B cell (primary cell): ENCODE measurements at regions not wholly inside any gene's neighbourhood (a gene's known extent, or its start where the extent isn't known, plus 50 kb on each side); places are given as distances from the start of the nearest gene placed in this dataset.

Experiments
- ATAC-seq: fragments of 200-7000 bp; cut with Tn5 transposase; one replicate; pipeline ENCODE4 v1.10.0; 2021; ENCODE audit warnings: low read depth, mild to moderate bottlenecking, moderate number of reproducible peaks, moderate library complexity
- CTCF ChIA-PET: fragments of 350-600 bp; sonication (Branson Sonifier 250); formaldehyde crosslinking; loops from one replicate; lab custom pipeline; 2021; ENCODE audit warnings: antibody characterized with exemption, inconsistent platforms; lab: Charles Lee
- POLR2A ChIA-PET: fragments of 350-600 bp; sonication (Branson Sonifier 250); formaldehyde crosslinking; loops from one replicate; lab custom pipeline; 2021; ENCODE audit warnings: antibody characterized with exemption; lab: Charles Lee
- DNase-seq: peaks from one replicate; pipeline ENCODE4 v3.0.0; 2013
- H2AFZ ChIP-seq: 2 replicates; pipeline ENCODE4 v1.6.1; 2012; ENCODE audit warnings: mild to moderate bottlenecking, low read depth, low read length; ENCODE audit not compliant: insufficient read depth, poor library complexity, severe bottlenecking
- H3K27ac ChIP-seq, 2 donors: 1 replicate in 1 of 2; 2 replicates in 1 of 2; pipeline ENCODE4 v1.5.1; 2012 to 2013; ENCODE audit warnings: low read length in 2 of 2, mild to moderate bottlenecking in 2 of 2, moderate library complexity in 1 of 2
- H3K27me3 ChIP-seq, 4 experiments: fragments of 200-600 bp in 1 of 4; sonication (generic) in 1 of 4; replicated peaks in 1 of 4; 1 replicate in 2 of 4; 2 replicates in 2 of 4; pipeline versions ENCODE4 v1.6.1 to v1.7.0; 2013 to 2016; ENCODE audit warnings: low read length in 3 of 4, mild to moderate bottlenecking in 2 of 4, mixed read lengths in 1 of 4, moderate library complexity in 1 of 4; ENCODE audit not compliant: insufficient read depth in 4 of 4, control insufficient read depth in 3 of 4; ENCODE audit errors: control extremely low read depth in 1 of 4
- H3K36me3 ChIP-seq, 2 experiments: replicated peaks in 1 of 2; 1 replicate in 1 of 2; 2 replicates in 1 of 2; pipeline versions ENCODE4 v1.6.1 to v1.7.1; 2013; ENCODE audit warnings: low read length in 1 of 2; ENCODE audit not compliant: insufficient read depth in 2 of 2, control insufficient read depth in 1 of 2; ENCODE audit errors: control extremely low read depth in 1 of 2, extremely low read depth in 1 of 2
- H3K4me1 ChIP-seq, 2 donors: fragments of 200-600 bp in 1 of 2; sonication (generic) in 1 of 2; 1 replicate in 1 of 2; 2 replicates in 1 of 2; pipeline versions ENCODE4 v1.5.1 to v1.6.1; 2013 to 2017; ENCODE audit warnings: low read length in 2 of 2; ENCODE audit not compliant: control insufficient read depth in 2 of 2, insufficient read depth in 2 of 2
- H3K4me2 ChIP-seq: replicated peaks from 2 replicates; pipeline ENCODE3; 2012; ENCODE audit warnings: mild to moderate bottlenecking, low read depth, low read length; ENCODE audit not compliant: poor library complexity, severe bottlenecking
- H3K4me3 ChIP-seq, 5 experiments: fragments of 200-600 bp in 1 of 5; sonication (generic) in 1 of 5; 1 replicate in 3 of 5; 2 replicates in 2 of 5; pipeline versions ENCODE4 v1.5.1 to v1.7.0; 2011 to 2016; ENCODE audit warnings: low read length in 4 of 5, mild to moderate bottlenecking in 4 of 5, low read depth in 2 of 5, control low read depth in 1 of 5, moderate library complexity in 1 of 5; ENCODE audit not compliant: insufficient read depth in 1 of 5; ENCODE audit errors: control extremely low read depth in 1 of 5, extremely low read depth in 1 of 5
- H3K79me2 ChIP-seq: fragments of 200-600 bp; sonication (generic); one replicate; pipeline ENCODE4 v1.6.0; 2016; ENCODE audit warnings: low read length; ENCODE audit not compliant: control insufficient read depth, insufficient read depth
- H3K9ac ChIP-seq: fragments of 200-600 bp; sonication (generic); 2 replicates; pipeline ENCODE4 v1.6.1; 2017; ENCODE audit warnings: mild to moderate bottlenecking, low read length, moderate library complexity
- H3K9me3 ChIP-seq, 3 donors: one replicate each; pipeline versions ENCODE4 v1.6.1 to v1.7.1; 2013; ENCODE audit warnings: low read length in 2 of 3; ENCODE audit not compliant: control insufficient read depth in 2 of 3, insufficient read depth in 1 of 3; ENCODE audit errors: control extremely low read depth in 1 of 3
- H4K20me1 ChIP-seq: 2 replicates; pipeline ENCODE4 v1.6.0; 2012; ENCODE audit warnings: mild to moderate bottlenecking, low read length; ENCODE audit not compliant: insufficient read depth, control insufficient read depth, poor library complexity, severe bottlenecking
- H3K27ac Mint-ChIP-seq: one replicate; pipeline ENCODE4 v1.8.0; 2021; ENCODE audit warnings: mixed read lengths
- H3K27me3 Mint-ChIP-seq: one replicate; pipeline ENCODE4 v1.8.0; 2021; ENCODE audit warnings: mixed read lengths
- H3K4me1 Mint-ChIP-seq: one replicate; pipeline ENCODE4 v1.8.0; 2021; ENCODE audit warnings: mixed read lengths
- H3K4me3 Mint-ChIP-seq: one replicate; pipeline ENCODE4 v1.8.0; 2021; ENCODE audit warnings: mixed read lengths
- H3K9me3 Mint-ChIP-seq: one replicate; pipeline ENCODE4 v1.8.0; 2022; ENCODE audit warnings: mixed read lengths; ENCODE audit not compliant: insufficient read depth
- CTCF ChIP-seq: fragments of 200-600 bp; IDR thresholded peaks from one replicate; pipeline ENCODE4 v1.8.0; 2022; ENCODE audit warnings: antibody characterized with exemption, mild to moderate bottlenecking
- EZH2 ChIP-seq: IDR thresholded peaks from 2 replicates; pipeline ENCODE4 v1.6.1; 2012; ENCODE audit warnings: borderline replicate concordance, low read depth, mild to moderate bottlenecking, moderate library complexity, low read length; ENCODE audit not compliant: insufficient read depth, poor library complexity, severe bottlenecking
- WGBS: methylation state at CpG from one replicate; pipeline ENCODE4 v1.1.5; 2013; ENCODE audit warnings: missing lambda C conversion rate; ENCODE audit not compliant: insufficient coverage; 5-methylcytosine and 5-hydroxymethylcytosine counted together
- intact Hi-C: fragments of 100-400 bp; cut with micrococcal nuclease; formaldehyde crosslinking; loops from one replicate; pipeline ENCODE4 v1.10.0; 2022

GRCh38 chr18:72360634-72361033 lies 183.5 kb downstream of the CBLN2 start:
- no peaks in the 10 kb centered on the region for H3K27me3 ChIP-seq
- Mint-ChIP-seq H3K27ac (no peak overlapping the region), H3K4me1 (no peaks in the 10 kb centered on the region), H3K27me3 (no peaks in the 10 kb centered on the region), H3K9me3 (peaks cover 5% of the 10 kb centered on the region), H3K4me3 (no peak overlapping the region)
- ChIA-PET CTCF (no interaction called here), POLR2A (no interaction called here)
- no peaks in the 10 kb centered on the region for H3K36me3 ChIP-seq
- intact Hi-C loops, result no loop called here
- no peaks in the 10 kb centered on the region for H3K79me2 ChIP-seq
- H3K9me3 ChIP-seq, result no peaks in the 10 kb centered on the region
- H3K4me3 ChIP-seq, result no peak overlapping the region
- no peaks in the 10 kb centered on the region for H4K20me1 ChIP-seq
- no peak overlapping the region for H2AFZ ChIP-seq
- no peak for ATAC-seq
- H3K4me2 ChIP-seq, result no peak overlapping the region
- no peak overlapping the region for H3K27ac ChIP-seq
- no peak for TF ChIP-seq CTCF
- TF ChIP-seq EZH2, result no peak
- no peaks in the 10 kb centered on the region for H3K4me1 ChIP-seq
- H3K9ac ChIP-seq, result no peak overlapping the region
- no peak for DNase-seq
- no CpG with 5 or more reads among the region's 4 CpGs for WGBS

GRCh38 chr18:72342933-72343332 lies 201.2 kb downstream of the CBLN2 start:
- no peaks in the 10 kb centered on the region for H3K27me3 Mint-ChIP-seq
- no peak for DNase-seq
- Histone ChIP-seq H3K79me2 (no peaks in the 10 kb centered on the region), H3K27me3 (no peaks in the 10 kb centered on the region), H3K9ac (no peak overlapping the region), H3K4me2 (no peak overlapping the region), H3K36me3 (no peaks in the 10 kb centered on the region), H2AFZ (no peak overlapping the region), H3K4me1 (no peaks in the 10 kb centered on the region), H4K20me1 (no peaks in the 10 kb centered on the region), H3K4me3 (no peak overlapping the region), H3K9me3 (no peaks in the 10 kb centered on the region), H3K27ac (no peak overlapping the region)
- ChIA-PET POLR2A (no interaction called here), CTCF (no interaction called here)
- no CpG with 5 or more reads among the region's 2 CpGs for WGBS
- intact Hi-C loops, result no loop called here
- no peak overlapping the region for H3K4me3 Mint-ChIP-seq
- H3K4me1 Mint-ChIP-seq, result no peaks in the 10 kb centered on the region
- TF ChIP-seq CTCF (no peak), EZH2 (no peak)
- no peak for ATAC-seq
- H3K9me3 Mint-ChIP-seq, result no peaks in the 10 kb centered on the region
- H3K27ac Mint-ChIP-seq, result no peak overlapping the region
